ENCODE measurements at regions not wholly inside any gene's neighbourhood (a gene's known extent, or its start where the extent isn't known, plus 50 kb on each side); places are given as distances from the start of the nearest gene placed in this dataset.

DNA sequence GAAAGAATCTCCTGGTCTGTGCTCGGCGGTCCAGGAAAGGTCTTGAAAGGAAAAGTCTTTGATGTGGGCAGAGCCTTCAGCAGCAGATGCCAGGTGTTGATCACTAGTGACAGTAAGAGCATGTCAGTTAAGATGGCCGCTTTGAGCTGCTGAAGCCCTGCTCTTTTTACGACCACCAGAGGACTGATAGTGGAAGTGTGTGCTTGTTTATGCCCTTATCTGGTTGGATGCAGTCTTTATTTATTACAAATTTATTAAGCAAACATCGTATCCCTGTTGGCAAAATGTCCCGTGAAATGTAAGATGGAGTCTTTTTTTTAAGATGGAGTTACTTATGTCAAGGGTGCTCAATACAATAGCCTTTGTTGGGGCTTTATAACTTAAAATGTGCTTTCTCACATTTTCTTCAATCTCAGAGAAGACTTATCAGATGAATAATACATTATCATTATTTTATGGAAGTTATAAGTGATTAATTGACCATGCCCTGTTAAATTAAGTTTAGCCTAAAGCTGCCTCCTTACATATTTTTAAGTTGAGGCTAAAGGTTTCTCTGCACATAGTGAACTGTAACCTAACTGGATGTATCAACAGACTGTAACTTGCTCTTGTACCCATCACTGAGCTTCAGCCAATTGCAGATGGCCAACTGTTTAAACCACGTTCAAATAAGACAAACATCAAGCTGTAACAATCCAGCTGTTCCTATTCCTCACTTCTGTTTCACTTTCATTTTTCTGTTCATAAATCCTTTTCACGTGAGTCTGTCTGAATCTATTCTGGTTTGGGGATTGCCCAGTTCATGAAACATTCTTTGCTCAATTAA, 97.4 kb upstream of the PIK3CG start:
- TF ChIP-seq, protein P1, sequence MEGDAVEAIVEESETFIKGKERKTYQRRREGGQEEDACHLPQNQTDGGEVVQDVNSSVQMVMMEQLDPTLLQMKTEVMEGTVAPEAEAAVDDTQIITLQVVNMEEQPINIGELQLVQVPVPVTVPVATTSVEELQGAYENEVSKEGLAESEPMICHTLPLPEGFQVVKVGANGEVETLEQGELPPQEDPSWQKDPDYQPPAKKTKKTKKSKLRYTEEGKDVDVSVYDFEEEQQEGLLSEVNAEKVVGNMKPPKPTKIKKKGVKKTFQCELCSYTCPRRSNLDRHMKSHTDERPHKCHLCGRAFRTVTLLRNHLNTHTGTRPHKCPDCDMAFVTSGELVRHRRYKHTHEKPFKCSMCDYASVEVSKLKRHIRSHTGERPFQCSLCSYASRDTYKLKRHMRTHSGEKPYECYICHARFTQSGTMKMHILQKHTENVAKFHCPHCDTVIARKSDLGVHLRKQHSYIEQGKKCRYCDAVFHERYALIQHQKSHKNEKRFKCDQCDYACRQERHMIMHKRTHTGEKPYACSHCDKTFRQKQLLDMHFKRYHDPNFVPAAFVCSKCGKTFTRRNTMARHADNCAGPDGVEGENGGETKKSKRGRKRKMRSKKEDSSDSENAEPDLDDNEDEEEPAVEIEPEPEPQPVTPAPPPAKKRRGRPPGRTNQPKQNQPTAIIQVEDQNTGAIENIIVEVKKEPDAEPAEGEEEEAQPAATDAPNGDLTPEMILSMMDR (conservative IDR thresholded peaks at IDR 0.05) = no peak
- no peak for TF ChIP-seq ZFX (IDR thresholded peaks at IDR 0.05)
